Heart right ventricle (tissue), 16 donors: ENCODE measurements at regions not wholly inside any gene's neighbourhood (a gene's known extent, or its start where the extent isn't known, plus 50 kb on each side); places are given as distances from the start of the nearest gene placed in this dataset.

ENCODE experiments used
- ATAC-seq, 8 donors: fragments of 200-7000 bp; cut with Tn5 transposase; one replicate each; pipeline ENCODE4 v1.9.1; 2020; ENCODE audit warnings: mild to moderate bottlenecking in 8 of 8, moderate library complexity in 8 of 8, moderate number of reproducible peaks in 1 of 8
- DNase-seq, 2 donors: peaks; one replicate each; pipeline ENCODE4 v3.0.0-alpha.2; 2020
- H3K27ac ChIP-seq, 10 donors: fragments of 200-600 bp; sonication (generic) in 2 of 10; one replicate each; pipeline versions ENCODE4 v1.5.0 to v1.8.0; 2020 to 2022; ENCODE audit warnings: mild to moderate bottlenecking in 3 of 10
- H3K27me3 ChIP-seq, 7 donors: fragments of 200-600 bp; one replicate each; pipeline ENCODE4 v1.8.0; 2021 to 2022; ENCODE audit warnings: mild to moderate bottlenecking in 2 of 7
- H3K36me3 ChIP-seq, 9 donors: fragments of 200-600 bp; sonication (generic) in 1 of 9; one replicate each; pipeline versions ENCODE4 v1.5.0 to v1.8.0; 2020 to 2022; ENCODE audit warnings: mild to moderate bottlenecking in 2 of 9
- H3K4me1 ChIP-seq, 9 donors: fragments of 200-600 bp; sonication (generic) in 1 of 9; one replicate each; pipeline versions ENCODE4 v1.5.0 to v1.8.0; 2020 to 2022; ENCODE audit warnings: mild to moderate bottlenecking in 4 of 9
- H3K4me3 ChIP-seq, 10 donors: fragments of 200-600 bp; sonication (generic) in 2 of 10; one replicate each; pipeline versions ENCODE4 v1.5.0 to v1.8.0; 2020 to 2022; ENCODE audit warnings: mild to moderate bottlenecking in 7 of 10, moderate library complexity in 2 of 10
- H3K9me3 ChIP-seq, 11 donors: fragments of 200-600 bp in 10 of 11; sonication (generic) in 2 of 11; one replicate each; pipeline versions ENCODE4 v1.5.0 to v1.8.0; 2013 to 2022; ENCODE audit warnings: mild to moderate bottlenecking in 2 of 11, control low read depth in 1 of 11, moderate library complexity in 1 of 11
- CTCF ChIP-seq, 9 donors: fragments of 200-600 bp; sonication (generic) in 2 of 9; IDR thresholded peaks; one replicate each; pipeline versions ENCODE4 v1.5.0 to v1.8.0; 2021 to 2022; ENCODE audit warnings: antibody characterized with exemption in 9 of 9, mild to moderate bottlenecking in 5 of 9, moderate library complexity in 1 of 9
- WGBS, 2 donors: extraction: QIAGEN DNeasy Blood & Tissue Kit; methylation state at CpG; one replicate each; pipeline ENCODE4 v1.1.7; 2013; ENCODE audit warnings: inconsistent platforms in 1 of 2; 5-methylcytosine and 5-hydroxymethylcytosine counted together
- intact Hi-C, 10 donors: fragments of 100-400 bp; cut with DNase I; formaldehyde crosslinking; loops; one replicate each; pipeline versions ENCODE4 v1.11.1 to v1.14.2; 2022
- donor health status: Arrhythmogenic right ventricular cardiomyopathy.
- donor health status: ischemic (EF 13 %, LVEDD 7.1; RV severe dilation, severe dysfunction).
- donor health status: healthy with polysubstance abuse.
- donor health status: DM: no; HTN: yes; CAD: no.
- donor health status: DM: no; HTN: no; CAD: no.
- donor health status: ischemic (EF 25% LVEDD 6.9; RV normal size, moderate dysfunction).
- donor health status: ischemic (EF 25% LVEDD 5.7; RV mildly dilated, moderate dysfunction).
- donor health status: healthy.
- donor health status: DM: yes; HTN: yes; CAD: no.
- donor health status: Ischemic cardiomyopathy.
- donor health status: ischemic (EF 35%, LVEDD 5.7; RV mildly dilated, moderate dysfunction).
- donor health status: nonischemic (EF 11% LVEDD 7.7; RV severe dilation, severe dysfunction).
- donor health status: DM: yes; HTN: yes; CAD: no.
- donor health status: PGD.
- donor health status: ischemic (EF 29% LVEDD 5.4; RV normal size, mild dysfunction).
- donor health status: nonischemic (EF 23%, LVEDD 6.1; RV moderate dilation, normal function).

- TF ChIP-seq CTCF (IDR thresholded peaks at IDR 0.05): peak in 8 of 9 donors; percentile 12 to 57 (median 44)
- Histone ChIP-seq H3K27ac (peak overlapping the region in 7 of 10 donors; percentile 8 to 77 (median 33)), H3K27me3 (no peaks in the 10 kb centered on the region), H3K9me3 (peaks cover 0 to 10% (median 0%) of the 10 kb centered on the region in 11 donors), H3K4me1 (peaks cover 0 to 26% (median 2%) of the 10 kb centered on the region in 9 donors), H3K4me3 (peak overlapping the region in 6 of 10 donors; percentile 1 to 38 (median 30)), H3K36me3 (no peaks in the 10 kb centered on the region)
- peak; percentile 87 to 98 (median 94) for ATAC-seq
- 31% methylated on average over 12 of the region's 12 CpGs for WGBS, 2 donors
- peak; percentile 53 to 75 for DNase-seq
- intact Hi-C loops: no loop called here
Measured at GRCh38 chr6:156175971-156176421, 601.2 kb upstream of the ARID1B start.

- H3K27me3 ChIP-seq: no peaks in the 10 kb centered on the region
- 49 to 74% methylated on average over 3 of the region's 3 CpGs for WGBS, 2 donors
- H3K36me3 ChIP-seq: no peaks in the 10 kb centered on the region
- TF ChIP-seq CTCF (IDR thresholded peaks at IDR 0.05): no peak
- DNase-seq: no peak
- intact Hi-C loops: no loop called here
- peak overlapping the region in 6 of 10 donors; percentile 1 to 38 (median 30) for H3K4me3 ChIP-seq
- H3K9me3 ChIP-seq: peaks cover 0 to 4% (median 0%) of the 10 kb centered on the region in 11 donors
- H3K27ac ChIP-seq: peak overlapping the region in 5 of 10 donors; percentile 16 to 77 (median 54)
- H3K4me1 ChIP-seq: peaks cover 0 to 26% (median 2%) of the 10 kb centered on the region in 9 donors
- ATAC-seq: peak in 1 of 8 donors; percentile 27
Measured at GRCh38 chr6:156175433-156175832, 601.7 kb upstream of the ARID1B start.

- H3K27ac ChIP-seq: peak overlapping the region in 4 of 10 donors; percentile 1 to 77 (median 30)
- H3K9me3 ChIP-seq: peaks cover 0 to 4% (median 0%) of the 10 kb centered on the region in 11 donors
- H3K36me3 ChIP-seq: no peaks in the 10 kb centered on the region
- peak overlapping the region in 2 of 10 donors; percentile 9 to 36 for H3K4me3 ChIP-seq
- ATAC-seq: peak in 1 of 8 donors; percentile 27
- no peak for TF ChIP-seq CTCF (IDR thresholded peaks at IDR 0.05)
- DNase-seq: no peak
- 85 to 86% methylated on average over 11 of the region's 11 CpGs for WGBS, 2 donors
- intact Hi-C loops: no loop called here
- H3K27me3 ChIP-seq: no peaks in the 10 kb centered on the region
- peaks cover 0 to 33% (median 2%) of the 10 kb centered on the region in 9 donors for H3K4me1 ChIP-seq
Measured at GRCh38 chr6:156174031-156174890, 602.9 kb upstream of the ARID1B start.

GRCh38 chr6:156169371-156169770 is 607.8 kb upstream of the ARID1B start:
- DNase-seq (no peak), ATAC-seq (no peak)
- intact Hi-C loops: no loop called here
- TF ChIP-seq CTCF (IDR thresholded peaks at IDR 0.05): no peak
- Histone ChIP-seq H3K4me1 (peaks cover 0 to 45% (median 20%) of the 10 kb centered on the region in 9 donors), H3K36me3 (no peaks in the 10 kb centered on the region), H3K27me3 (no peaks in the 10 kb centered on the region), H3K27ac (no peak overlapping the region), H3K4me3 (no peak overlapping the region), H3K9me3 (no peaks in the 10 kb centered on the region)
- 42 to 67% methylated on average over 1 of the region's 1 CpG for WGBS, 2 donors
